GM18511 (cell line): ENCODE measurements at regions not wholly inside any gene's neighbourhood (a gene's known extent, or its start where the extent isn't known, plus 50 kb on each side); places are given as distances from the start of the nearest gene placed in this dataset.
"Not testable (repeated sequence)": the region's sequence is repeated elsewhere in the genome, so short reads cannot be mapped to it uniquely, and the experiment has no call there.

Experiments
- ATAC-seq: cut with Tn5 transposase; IDR thresholded peaks from one replicate; pipeline ENCODE4 v1.9.1; 2021; ENCODE audit warnings: mild to moderate bottlenecking, moderate library complexity; ENCODE audit not compliant: unreplicated experiment

DNA sequence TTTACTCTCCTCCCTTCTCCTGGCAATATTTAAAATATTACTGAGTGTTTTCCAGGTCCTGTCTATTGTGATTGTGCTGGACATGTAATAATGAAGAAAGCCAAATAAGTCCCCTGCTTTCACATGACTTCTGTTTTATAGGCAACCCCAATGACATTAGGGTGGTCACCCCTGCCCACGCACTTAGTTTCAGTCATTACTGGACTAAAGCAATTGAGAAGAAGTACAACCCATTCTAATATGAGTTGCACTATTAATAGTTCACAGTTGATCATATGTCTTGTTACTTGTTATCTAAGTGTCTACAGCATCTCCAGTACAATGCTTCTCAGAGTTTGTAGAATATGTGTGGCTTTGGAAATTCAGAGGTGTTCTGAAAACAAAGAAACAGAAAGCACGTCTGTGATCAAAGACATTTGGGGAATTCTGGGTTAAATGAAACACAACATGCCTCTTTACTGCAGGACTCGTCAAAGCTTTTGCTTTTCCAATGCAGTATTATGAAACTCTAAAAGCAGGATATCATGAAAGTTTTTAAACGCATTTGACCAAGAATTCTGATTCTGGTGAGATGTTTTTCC, 789.5 kb downstream of the DHX35 start:
- ATAC-seq: no peak

DNA sequence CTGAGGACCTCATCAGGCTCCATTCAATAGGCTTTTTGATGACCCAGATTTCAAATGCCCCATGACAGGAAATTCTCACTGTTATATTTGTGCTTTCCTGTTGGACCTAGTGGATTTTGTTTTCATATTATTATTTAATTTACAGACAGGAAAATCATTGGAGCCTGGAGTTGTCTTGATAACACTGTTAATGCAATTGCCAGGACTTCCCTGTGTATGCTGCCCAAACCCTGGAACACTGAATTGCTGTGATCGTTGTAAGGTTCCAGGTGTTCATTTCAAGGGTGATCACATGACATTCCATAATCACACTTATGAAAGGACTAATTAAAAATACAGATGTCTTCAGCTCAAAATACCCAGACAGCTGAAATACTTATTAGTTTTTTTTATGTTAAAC, 783.2 kb downstream of the DHX35 start:
- ATAC-seq: no peak

- no peak for ATAC-seq
These were observed 776.5 kb downstream of the DHX35 start for GRCh38 chr20:39738651-39739050.

DNA sequence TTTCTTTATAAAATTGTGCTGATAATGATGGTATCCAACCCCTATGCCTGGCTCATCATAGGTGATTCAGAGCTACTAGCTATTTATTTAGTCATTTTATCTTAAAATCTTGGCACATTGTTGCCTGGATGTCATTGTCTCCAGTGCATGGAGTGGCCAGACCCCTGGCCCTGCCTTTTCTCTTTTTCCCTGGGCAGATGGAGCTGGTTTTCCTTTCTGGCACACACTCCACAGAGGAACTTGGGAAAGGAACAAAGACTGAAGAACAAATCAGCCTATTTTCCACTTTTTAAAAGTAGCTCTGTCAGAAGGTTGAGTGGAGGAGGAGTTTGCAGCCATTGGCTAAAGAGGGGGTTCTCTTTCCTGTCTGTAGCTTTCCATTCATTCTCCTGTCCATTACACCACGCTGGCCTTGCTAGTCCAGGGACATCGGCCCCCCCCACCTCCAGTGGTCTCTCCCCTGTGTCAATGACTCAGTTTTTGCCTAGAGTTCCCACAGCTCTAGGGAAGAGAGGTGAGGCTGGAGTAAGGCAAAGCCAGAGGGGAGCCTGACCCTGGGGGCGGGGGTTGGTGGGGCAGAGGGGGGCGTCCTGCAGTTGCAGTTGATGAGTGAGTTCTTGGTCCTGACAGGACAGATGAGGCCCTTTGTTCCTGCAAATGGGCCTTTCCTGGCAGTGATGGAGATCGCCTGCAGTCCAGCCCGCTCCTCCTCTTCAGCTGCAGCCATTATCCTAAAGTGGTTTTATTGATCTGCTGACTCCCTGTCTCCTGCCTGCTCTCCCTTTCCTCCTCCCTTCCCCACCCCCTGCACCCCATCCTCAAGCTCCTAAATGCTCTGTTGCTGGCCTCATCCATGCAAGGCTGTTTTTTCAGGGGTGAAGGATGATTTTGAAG, 774.5 kb downstream of the DHX35 start:
- no peak for ATAC-seq

DNA sequence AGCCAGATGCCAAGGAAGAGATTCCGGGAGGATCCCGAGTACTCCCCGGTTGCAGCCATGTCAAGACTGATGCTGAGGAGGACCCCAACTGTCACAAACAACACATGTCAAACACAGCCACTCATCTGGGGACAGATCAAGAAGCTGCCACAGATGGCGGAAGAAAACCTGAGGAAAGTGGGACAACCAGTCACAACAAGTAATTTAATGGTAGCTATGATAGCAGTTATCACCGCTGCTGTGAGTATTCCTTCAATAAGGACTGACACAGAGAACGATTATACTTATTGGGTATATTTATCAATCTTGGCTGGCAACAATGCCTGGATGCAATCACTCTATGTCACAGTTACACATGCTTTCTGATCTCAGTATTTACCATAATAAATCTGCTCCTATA, 763.4 kb downstream of the DHX35 start:
- not testable (repeated sequence) for ATAC-seq

GRCh38 chr20:39719293-39719692, 757.1 kb downstream of the DHX35 start:
- no peak for ATAC-seq

GRCh38 chr20:39717936-39718335, 755.8 kb downstream of the DHX35 start:
- ATAC-seq: no peak

DNA sequence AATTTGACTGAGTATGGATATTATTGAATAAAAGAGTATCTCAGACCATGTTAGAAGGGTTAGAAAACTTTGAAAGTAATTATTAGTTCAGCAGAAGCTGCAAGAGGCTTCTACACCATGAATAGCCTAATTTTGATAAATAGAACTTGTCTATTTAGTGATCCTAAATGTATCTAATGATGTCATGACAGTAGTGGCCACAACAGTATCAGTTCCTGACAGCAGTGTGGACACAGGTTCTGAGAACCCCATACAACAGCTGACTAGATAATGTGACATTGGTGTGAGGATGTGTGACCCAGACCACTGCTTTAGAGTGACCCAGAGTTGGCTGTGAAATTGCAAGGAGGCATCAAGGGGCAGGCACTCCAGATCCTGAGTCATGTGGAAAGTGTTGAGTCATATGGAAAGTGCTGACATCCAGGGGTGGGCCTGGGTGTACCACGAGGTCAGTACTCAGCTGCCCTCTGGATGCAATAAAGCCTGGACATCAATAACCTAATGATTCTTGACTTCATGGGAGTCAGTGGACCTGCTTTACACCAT, 754.7 kb downstream of the DHX35 start:
- ATAC-seq: no peak

DNA sequence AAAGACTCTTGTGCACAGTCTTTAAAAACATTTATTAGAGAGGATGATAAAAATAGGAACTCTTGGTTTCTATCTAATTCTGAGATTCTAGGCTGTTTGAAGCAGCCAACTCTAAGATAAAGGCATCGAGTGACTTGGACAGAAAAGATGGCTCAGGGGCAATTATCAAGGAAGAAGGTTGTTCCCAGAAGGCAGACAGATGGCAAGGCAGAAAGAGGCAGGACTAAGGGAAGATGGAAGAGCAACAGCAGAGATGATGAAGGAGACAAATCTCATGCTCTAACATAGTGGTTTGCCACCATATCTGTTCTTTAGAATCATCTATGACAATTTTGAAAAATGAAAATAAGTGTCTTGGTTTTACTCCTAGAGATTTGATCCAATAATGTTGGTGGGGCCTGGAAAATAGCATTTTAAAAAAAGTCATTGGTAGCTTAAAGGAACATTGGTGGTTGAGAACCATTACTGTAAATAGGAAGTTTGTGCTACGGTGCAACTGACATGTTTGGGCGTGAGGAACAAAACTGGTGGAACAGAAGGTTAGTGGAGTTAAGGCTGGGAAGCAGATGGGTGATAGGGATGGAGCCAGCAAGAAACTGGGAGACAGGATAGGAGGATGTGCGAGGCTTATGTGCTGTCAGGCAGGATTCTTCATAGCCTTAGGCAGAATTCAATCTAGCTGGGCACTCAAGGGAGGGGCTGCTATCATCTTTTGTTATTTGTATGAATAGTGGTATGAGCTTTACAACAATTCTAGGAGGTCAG, 751.1 kb downstream of the DHX35 start:
- ATAC-seq: no peak

DNA sequence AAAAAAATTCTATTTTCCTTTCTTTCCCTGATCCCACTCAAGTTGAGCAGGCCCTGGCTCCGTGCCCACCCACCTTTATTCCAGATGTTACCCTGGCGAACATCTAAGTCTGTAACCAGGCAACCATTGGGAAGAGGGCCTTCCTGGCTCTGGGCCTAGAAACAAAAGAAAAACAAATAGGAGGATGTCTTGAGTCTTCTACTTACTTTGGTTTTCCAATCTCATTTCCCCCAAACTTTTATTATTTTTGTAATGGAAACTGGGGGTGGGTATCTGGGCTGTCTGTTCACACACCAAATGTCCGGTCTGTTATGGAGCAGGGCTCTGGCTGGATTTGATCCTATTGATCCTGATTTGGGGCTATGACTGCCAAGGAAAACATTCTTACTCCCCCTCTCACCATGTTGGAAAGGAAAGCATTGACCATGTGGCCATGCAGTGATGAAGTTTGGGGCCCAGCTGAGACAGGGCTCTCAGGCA, 744.1 kb downstream of the DHX35 start:
- no peak for ATAC-seq

GRCh38 chr20:39705032-39705431, 742.9 kb downstream of the DHX35 start:
- ATAC-seq: no peak

- not testable (repeated sequence) for ATAC-seq
These were observed 741.2 kb downstream of the DHX35 start for GRCh38 chr20:39703357-39703756.

GRCh38 chr20:39702701-39703349, 740.7 kb downstream of the DHX35 start:
- ATAC-seq: no peak

DNA sequence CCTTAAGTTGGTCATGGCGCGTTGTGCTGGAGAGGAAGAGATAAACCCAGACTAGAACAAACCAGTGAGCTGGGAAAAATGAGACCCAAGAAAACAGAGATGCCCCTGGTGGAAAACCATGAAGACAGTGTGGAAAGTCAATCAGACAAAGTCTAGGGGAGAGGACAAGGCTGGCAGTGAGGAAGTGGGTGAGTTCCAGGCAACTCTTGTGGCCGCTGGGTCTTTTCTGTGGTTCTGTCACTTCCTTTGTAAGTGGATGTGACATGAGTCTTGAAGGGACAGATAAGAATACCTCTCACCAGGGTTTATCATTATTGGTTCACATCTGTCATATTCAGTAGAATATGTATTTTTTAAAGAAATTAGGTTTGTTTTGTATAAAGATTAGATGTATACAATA, 738.4 kb downstream of the DHX35 start:
- ATAC-seq: no peak

DNA sequence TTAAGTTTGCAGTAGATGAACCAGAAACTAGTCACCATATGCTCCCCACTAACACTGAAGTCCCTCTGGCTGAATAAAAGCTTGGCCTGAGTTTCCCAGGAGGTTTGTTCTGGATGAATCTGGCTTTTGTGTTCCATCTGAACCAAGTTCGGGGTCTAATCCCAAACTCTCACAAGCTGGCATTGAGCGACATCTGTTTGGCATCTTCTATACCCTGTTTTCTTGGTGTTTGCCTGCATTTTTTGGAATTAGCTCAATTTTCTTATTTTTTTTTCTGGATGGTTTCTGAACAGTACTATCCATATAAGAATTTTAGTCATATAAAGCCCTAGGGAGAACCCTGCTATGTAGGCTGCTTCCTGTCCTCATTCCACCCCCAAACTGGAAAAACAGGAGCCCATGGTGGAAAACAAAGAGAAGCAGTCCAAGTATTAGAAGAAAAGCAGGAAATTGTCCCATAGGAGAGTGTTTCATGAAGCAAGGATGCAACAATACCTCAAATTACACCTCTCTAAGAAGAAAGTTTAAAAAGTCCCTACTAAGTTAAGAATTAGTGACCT, 737.1 kb downstream of the DHX35 start:
- ATAC-seq: no peak

GRCh38 chr20:39698752-39699151, 736.6 kb downstream of the DHX35 start:
- no peak for ATAC-seq

DNA sequence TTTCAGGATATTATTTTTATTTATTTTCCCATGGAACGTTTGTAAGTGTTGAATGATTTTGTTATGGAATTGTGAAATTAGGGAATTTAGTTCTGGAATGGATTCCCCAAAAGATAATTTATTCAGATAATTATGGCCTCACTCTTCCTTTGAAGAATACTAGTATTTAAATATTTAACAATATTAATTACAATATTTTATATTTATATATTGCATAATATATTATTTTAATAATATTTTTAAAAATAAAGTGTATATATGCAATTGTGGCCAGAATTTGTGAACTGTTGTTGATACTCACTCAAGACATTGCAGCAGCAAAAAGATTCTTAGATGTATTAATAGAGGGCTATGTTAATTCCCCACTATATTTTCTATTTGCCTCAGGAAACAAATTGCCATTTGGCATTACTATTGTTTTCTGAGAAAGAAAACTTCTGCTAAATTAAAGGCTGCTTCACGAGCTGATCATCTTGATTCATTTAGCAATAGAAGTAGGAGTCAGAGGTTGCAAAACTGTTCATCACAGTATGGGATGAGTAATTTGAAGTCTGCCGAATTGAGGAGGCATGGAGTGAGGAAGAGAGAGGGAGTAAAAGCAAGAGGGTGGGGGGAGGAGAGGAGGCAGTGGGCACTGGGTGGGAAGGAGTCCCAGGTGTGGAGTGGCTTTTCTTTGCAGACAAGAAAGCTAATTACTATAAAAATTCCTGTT, 729.2 kb downstream of the DHX35 start:
- no peak for ATAC-seq

- ATAC-seq: no peak
These were observed 714.8 kb downstream of the DHX35 start for GRCh38 chr20:39676857-39677391.

DNA sequence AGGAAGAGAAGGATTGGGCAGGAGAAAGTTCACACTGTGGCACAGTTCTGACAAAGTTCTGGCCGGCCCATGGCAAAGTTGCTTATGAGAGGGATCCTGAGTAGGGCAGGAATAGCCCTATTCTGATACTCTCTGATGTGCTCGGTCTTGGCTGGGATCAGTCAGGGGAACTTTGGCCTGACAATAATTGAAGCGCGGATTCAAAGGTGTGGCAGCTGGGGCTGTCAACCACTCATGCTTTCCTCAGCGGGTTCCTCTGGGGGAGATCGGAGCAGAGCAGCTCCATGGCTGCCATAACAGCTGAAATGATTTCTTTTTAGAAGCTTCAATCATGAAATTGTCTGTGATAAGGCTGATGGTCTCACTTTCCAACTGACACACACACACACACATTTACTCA, 714.1 kb downstream of the DHX35 start:
- no peak for ATAC-seq

DNA sequence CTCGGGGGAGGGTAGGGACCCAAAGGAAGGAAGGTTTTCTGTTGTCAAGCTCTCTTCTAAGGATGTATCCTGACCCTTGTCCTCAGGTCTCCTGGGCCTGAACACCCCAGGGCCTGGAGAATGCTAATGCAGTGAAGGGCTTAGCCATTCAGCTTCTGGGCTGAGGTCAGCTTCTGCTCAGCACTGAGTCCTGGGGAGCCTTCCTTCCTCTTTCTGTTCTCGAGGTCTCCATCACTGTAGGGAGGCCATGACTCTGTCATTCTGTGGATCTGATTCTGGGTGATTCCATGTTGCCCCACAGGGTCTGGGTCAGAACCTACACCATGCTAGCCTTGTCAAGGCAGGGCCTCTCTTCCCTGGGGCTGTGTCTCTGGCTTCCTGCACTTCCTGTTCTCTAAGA, 712.7 kb downstream of the DHX35 start:
- ATAC-seq: no peak
